Stimulated activated CD8-positive, alpha-beta memory T cell treated with anti-CD3 and anti-CD28 coated beads, Interleukin-12 subunit alpha, Interleukin-12 subunit beta, amount 100 ng/mL, for 24 hours (primary cell): ENCODE measurements at regions not wholly inside any gene's neighbourhood (a gene's known extent, or its start where the extent isn't known, plus 50 kb on each side); places are given as distances from the start of the nearest gene placed in this dataset.

Source experiments
- DNase-seq: peaks from one replicate; pipeline ENCODE4 v3.0.0-alpha.2; 2020; ENCODE audit errors: extremely low read depth

- DNase-seq: no peak
Measured at GRCh38 chr10:24119896-24120295, 89.0 kb upstream of the KIAA1217 start.

- DNase-seq: no peak
Measured at GRCh38 chr10:24120646-24121045, 88.3 kb upstream of the KIAA1217 start.

- DNase-seq: no peak
Measured at GRCh38 chr10:24127516-24127915, 81.4 kb upstream of the KIAA1217 start.

- no peak for DNase-seq
Measured at GRCh38 chr10:24128066-24128730, 80.7 kb upstream of the KIAA1217 start.

- no peak for DNase-seq
Measured at GRCh38 chr10:24132741-24133140, 76.2 kb upstream of the KIAA1217 start.

GRCh38 chr10:24133835-24134234 is 75.1 kb upstream of the KIAA1217 start:
- DNase-seq: no peak

- no peak for DNase-seq
Measured at GRCh38 chr10:24136070-24136469, 72.9 kb upstream of the KIAA1217 start.

GRCh38 chr10:24147321-24147720 is 61.6 kb upstream of the KIAA1217 start:
- no peak for DNase-seq

- DNase-seq: no peak
Measured at GRCh38 chr10:24149640-24150039, 59.3 kb upstream of the KIAA1217 start.

GRCh38 chr10:24150853-24151252 is 58.1 kb upstream of the KIAA1217 start:
- DNase-seq: no peak

- DNase-seq: no peak
Measured at GRCh38 chr10:24152270-24152669, 56.7 kb upstream of the KIAA1217 start.

GRCh38 chr10:24153031-24153430 is 55.9 kb upstream of the KIAA1217 start:
- DNase-seq: no peak

- no peak for DNase-seq
Measured at GRCh38 chr10:24153537-24153936, 55.4 kb upstream of the KIAA1217 start.

- DNase-seq: no peak
Measured at GRCh38 chr10:24156686-24157085, 52.3 kb upstream of the KIAA1217 start.

GRCh38 chr10:24157567-24157966 is 51.4 kb upstream of the KIAA1217 start:
- no peak for DNase-seq
